ENCODE measurements at regions not wholly inside any gene's neighbourhood (a gene's known extent, or its start where the extent isn't known, plus 50 kb on each side); places are given as distances from the start of the nearest gene placed in this dataset.

GRCh38 chr6:14789996-14790395, 455.9 kb upstream of the JARID2 start:
- no peaks in the 10 kb centered on the region for H3K9me3 ChIP-seq (ENCODE audit: low read depth)
- no peaks in the 10 kb centered on the region for H3K9me2 ChIP-seq (replicated peaks; ENCODE audit: insufficient read depth)
- 63% methylated on average over 4 of the region's 4 CpGs for WGBS (ENCODE audit: low lambda C conversion rate, missing lambda C conversion rate)
- peaks cover 2% of the 10 kb centered on the region for H3K4me1 ChIP-seq (ENCODE audit: insufficient read depth)
- no peaks in the 10 kb centered on the region for H4K20me1 ChIP-seq (ENCODE audit: insufficient read depth, poor library complexity, severe bottlenecking)
- no peaks in the 10 kb centered on the region for H3K27me3 ChIP-seq
- no peaks in the 10 kb centered on the region for H3K79me2 ChIP-seq
- no peak overlapping the region for H3K4me3 ChIP-seq
- no peak overlapping the region for H2AFZ ChIP-seq
- H3K27ac ChIP-seq, result no peak overlapping the region
- H3K4me2 ChIP-seq, result no peak overlapping the region
- TF ChIP-seq EZH2phosphoT487 (IDR thresholded peaks at IDR 0.05; ENCODE audit: low read depth, severe bottlenecking, unreplicated experiment) (no peak), CTCF (IDR thresholded peaks at IDR 0.05; ENCODE audit: poor library complexity) (no peak), EZH2 (IDR thresholded peaks at IDR 0.05; ENCODE audit: borderline replicate concordance) (no peak)
- DNase-seq (ENCODE audit: low spot score), result no peak
- H3K36me3 ChIP-seq (replicated peaks; ENCODE audit: insufficient read depth, low read depth), result no peaks in the 10 kb centered on the region

- Histone ChIP-seq H3K9me2 (replicated peaks; ENCODE audit: insufficient read depth) (no peaks in the 10 kb centered on the region), H3K9me3 (ENCODE audit: low read depth) (no peaks in the 10 kb centered on the region), H3K36me3 (replicated peaks; ENCODE audit: insufficient read depth, low read depth) (no peaks in the 10 kb centered on the region), H3K27ac (no peak overlapping the region), H3K4me3 (no peak overlapping the region), H3K79me2 (no peaks in the 10 kb centered on the region), H3K4me2 (no peak overlapping the region), H3K4me1 (ENCODE audit: insufficient read depth) (no peaks in the 10 kb centered on the region), H4K20me1 (ENCODE audit: insufficient read depth, poor library complexity, severe bottlenecking) (no peaks in the 10 kb centered on the region), H3K27me3 (no peaks in the 10 kb centered on the region), H2AFZ (no peak overlapping the region)
- no peak for DNase-seq (ENCODE audit: low spot score)
- 60% methylated on average over 1 of the region's 1 CpG for WGBS (ENCODE audit: low lambda C conversion rate, missing lambda C conversion rate)
- TF ChIP-seq EZH2 (IDR thresholded peaks at IDR 0.05; ENCODE audit: borderline replicate concordance) (no peak), EZH2phosphoT487 (IDR thresholded peaks at IDR 0.05; ENCODE audit: low read depth, severe bottlenecking, unreplicated experiment) (no peak), CTCF (IDR thresholded peaks at IDR 0.05; ENCODE audit: poor library complexity) (no peak)
These were observed 454.9 kb upstream of the JARID2 start for GRCh38 chr6:14790976-14791375.

- no peak overlapping the region for H3K4me2 ChIP-seq
- H3K79me2 ChIP-seq, result no peaks in the 10 kb centered on the region
- H3K9me2 ChIP-seq (replicated peaks; ENCODE audit: insufficient read depth), result no peaks in the 10 kb centered on the region
- H3K27me3 ChIP-seq, result no peaks in the 10 kb centered on the region
- no peak overlapping the region for H3K27ac ChIP-seq
- no peaks in the 10 kb centered on the region for H3K4me1 ChIP-seq (ENCODE audit: insufficient read depth)
- no peak overlapping the region for H3K4me3 ChIP-seq
- 48% methylated on average over 2 of the region's 2 CpGs for WGBS (ENCODE audit: low lambda C conversion rate, missing lambda C conversion rate)
- H2AFZ ChIP-seq, result no peak overlapping the region
- no peaks in the 10 kb centered on the region for H3K9me3 ChIP-seq (ENCODE audit: low read depth)
- no peak for DNase-seq (ENCODE audit: low spot score)
- TF ChIP-seq CTCF (IDR thresholded peaks at IDR 0.05; ENCODE audit: poor library complexity) (no peak), EZH2phosphoT487 (IDR thresholded peaks at IDR 0.05; ENCODE audit: low read depth, severe bottlenecking, unreplicated experiment) (no peak), EZH2 (IDR thresholded peaks at IDR 0.05; ENCODE audit: borderline replicate concordance) (no peak)
- H3K36me3 ChIP-seq (replicated peaks; ENCODE audit: insufficient read depth, low read depth), result no peaks in the 10 kb centered on the region
- H4K20me1 ChIP-seq (ENCODE audit: insufficient read depth, poor library complexity, severe bottlenecking), result no peaks in the 10 kb centered on the region
These were observed 454.3 kb upstream of the JARID2 start for GRCh38 chr6:14791526-14791925.
